ENCODE measurements at regions not wholly inside any gene's neighbourhood (a gene's known extent, or its start where the extent isn't known, plus 50 kb on each side); places are given as distances from the start of the nearest gene placed in this dataset.

DNA sequence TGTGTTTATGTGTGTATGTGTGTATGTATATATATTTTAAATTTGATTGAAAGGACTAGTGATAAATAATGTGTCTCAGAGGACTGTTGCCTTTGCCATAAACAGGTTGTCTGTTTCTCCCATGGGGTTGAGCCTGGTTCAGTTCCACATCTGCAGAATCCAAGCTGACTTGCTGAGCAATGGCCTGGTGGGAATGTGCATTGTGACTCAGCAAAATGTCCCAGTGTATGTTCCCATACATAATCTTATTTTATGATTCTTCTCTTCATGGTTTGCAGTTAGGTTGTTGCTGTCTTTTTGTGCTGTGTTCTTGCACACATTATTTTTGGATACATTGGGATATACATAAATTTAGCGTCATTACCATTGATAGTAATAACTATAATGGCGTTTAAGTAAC lies 115.6 kb upstream of the SLC24A3 start:
- Mint-ChIP-seq H3K9me3 (no peaks in the 10 kb centered on the region), H3K4me1 (no peaks in the 10 kb centered on the region), H3K36me3 (ENCODE audit: low read depth) (no peaks in the 10 kb centered on the region), H3K27ac (no peak overlapping the region), H3K27me3 (no peaks in the 10 kb centered on the region), H3K4me3 (no peak overlapping the region)
- TF ChIP-seq, protein P1, sequence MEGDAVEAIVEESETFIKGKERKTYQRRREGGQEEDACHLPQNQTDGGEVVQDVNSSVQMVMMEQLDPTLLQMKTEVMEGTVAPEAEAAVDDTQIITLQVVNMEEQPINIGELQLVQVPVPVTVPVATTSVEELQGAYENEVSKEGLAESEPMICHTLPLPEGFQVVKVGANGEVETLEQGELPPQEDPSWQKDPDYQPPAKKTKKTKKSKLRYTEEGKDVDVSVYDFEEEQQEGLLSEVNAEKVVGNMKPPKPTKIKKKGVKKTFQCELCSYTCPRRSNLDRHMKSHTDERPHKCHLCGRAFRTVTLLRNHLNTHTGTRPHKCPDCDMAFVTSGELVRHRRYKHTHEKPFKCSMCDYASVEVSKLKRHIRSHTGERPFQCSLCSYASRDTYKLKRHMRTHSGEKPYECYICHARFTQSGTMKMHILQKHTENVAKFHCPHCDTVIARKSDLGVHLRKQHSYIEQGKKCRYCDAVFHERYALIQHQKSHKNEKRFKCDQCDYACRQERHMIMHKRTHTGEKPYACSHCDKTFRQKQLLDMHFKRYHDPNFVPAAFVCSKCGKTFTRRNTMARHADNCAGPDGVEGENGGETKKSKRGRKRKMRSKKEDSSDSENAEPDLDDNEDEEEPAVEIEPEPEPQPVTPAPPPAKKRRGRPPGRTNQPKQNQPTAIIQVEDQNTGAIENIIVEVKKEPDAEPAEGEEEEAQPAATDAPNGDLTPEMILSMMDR (IDR thresholded peaks at IDR 0.05): no peak
- intact Hi-C loops (cut with micrococcal nuclease): no loop called here
- ChIA-PET CTCF (no interaction called here), POLR2A (no interaction called here)
- DNase-seq (no peak), ATAC-seq (ENCODE audit: low read depth) (no peak)

DNA sequence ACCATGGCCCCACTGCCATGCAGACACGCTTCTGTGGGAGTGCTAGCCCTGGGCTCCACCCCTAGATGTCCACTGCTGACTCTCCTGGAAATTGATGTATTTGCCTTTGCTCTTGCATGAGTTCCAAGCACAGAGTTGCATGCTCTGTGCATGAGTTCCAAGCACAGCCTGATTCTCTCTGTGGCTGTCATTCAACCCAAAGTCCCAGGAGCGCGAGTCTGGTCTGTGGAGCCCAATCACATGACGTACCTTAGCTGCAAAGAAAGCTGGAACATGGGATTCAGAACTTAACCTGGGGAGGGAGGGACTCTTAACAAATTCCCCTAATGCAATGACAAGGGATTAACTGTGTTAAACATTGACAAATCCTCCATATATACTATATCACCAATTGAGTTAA lies 114.3 kb upstream of the SLC24A3 start:
- no peak for DNase-seq
- no peak for ATAC-seq (ENCODE audit: low read depth)
- H3K27me3 Mint-ChIP-seq: no peaks in the 10 kb centered on the region
- H3K4me1 Mint-ChIP-seq: no peaks in the 10 kb centered on the region
- intact Hi-C loops (cut with micrococcal nuclease): no loop called here
- no peak overlapping the region for H3K27ac Mint-ChIP-seq
- TF ChIP-seq, protein P1 (IDR thresholded peaks at IDR 0.05): no peak
- peaks cover 2% of the 10 kb centered on the region for H3K9me3 Mint-ChIP-seq
- ChIA-PET POLR2A (no interaction called here), CTCF (no interaction called here)
- no peak overlapping the region for H3K4me3 Mint-ChIP-seq
- no peaks in the 10 kb centered on the region for H3K36me3 Mint-ChIP-seq (ENCODE audit: low read depth)

DNA sequence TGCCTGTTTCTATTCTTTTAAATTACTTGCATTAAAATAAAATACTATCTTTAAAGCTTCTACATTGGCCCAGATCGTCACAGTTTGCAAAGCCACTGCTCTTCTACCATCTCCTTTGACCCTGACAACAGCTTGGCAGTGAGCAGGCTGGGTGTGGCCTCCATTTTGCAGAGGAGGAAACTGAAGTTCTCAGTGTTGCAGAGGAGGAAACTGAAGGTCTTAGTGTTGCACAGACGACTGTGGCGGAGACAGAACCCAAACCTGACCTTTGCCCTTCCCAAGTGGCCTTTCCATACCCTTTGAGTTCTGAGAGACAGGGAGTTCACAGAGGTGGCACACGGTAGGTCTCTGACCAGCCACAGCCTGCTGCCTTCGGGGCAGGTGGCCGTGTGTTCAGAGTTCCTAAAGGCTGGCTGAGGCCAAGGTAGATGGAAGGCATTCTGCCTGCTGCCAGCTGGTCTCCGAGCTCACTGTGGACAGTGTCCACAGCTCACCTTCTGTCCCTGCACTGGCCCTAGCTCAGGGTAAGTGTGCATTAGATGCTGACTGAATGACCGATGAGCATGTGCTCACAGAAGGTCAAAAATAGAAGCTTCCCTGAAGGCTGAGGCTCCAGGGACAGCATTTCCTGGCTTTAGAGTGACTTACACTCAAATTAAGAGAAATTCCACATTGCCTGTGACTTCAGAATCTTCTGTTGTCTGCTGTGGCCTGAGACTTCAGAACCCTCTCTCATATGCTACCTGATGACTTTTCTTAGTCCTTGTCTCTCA lies 113.5 kb upstream of the SLC24A3 start:
- no peak for DNase-seq
- H3K9me3 Mint-ChIP-seq: peaks cover 2% of the 10 kb centered on the region
- ChIA-PET CTCF (no interaction called here), POLR2A (no interaction called here)
- H3K27me3 Mint-ChIP-seq: no peaks in the 10 kb centered on the region
- H3K27ac Mint-ChIP-seq: no peak overlapping the region
- intact Hi-C loops (cut with micrococcal nuclease): no loop called here
- no peak for ATAC-seq (ENCODE audit: low read depth)
- TF ChIP-seq, protein P1 (IDR thresholded peaks at IDR 0.05): no peak
- H3K36me3 Mint-ChIP-seq (ENCODE audit: low read depth): no peaks in the 10 kb centered on the region
- H3K4me3 Mint-ChIP-seq: no peak overlapping the region
- H3K4me1 Mint-ChIP-seq: no peaks in the 10 kb centered on the region

DNA sequence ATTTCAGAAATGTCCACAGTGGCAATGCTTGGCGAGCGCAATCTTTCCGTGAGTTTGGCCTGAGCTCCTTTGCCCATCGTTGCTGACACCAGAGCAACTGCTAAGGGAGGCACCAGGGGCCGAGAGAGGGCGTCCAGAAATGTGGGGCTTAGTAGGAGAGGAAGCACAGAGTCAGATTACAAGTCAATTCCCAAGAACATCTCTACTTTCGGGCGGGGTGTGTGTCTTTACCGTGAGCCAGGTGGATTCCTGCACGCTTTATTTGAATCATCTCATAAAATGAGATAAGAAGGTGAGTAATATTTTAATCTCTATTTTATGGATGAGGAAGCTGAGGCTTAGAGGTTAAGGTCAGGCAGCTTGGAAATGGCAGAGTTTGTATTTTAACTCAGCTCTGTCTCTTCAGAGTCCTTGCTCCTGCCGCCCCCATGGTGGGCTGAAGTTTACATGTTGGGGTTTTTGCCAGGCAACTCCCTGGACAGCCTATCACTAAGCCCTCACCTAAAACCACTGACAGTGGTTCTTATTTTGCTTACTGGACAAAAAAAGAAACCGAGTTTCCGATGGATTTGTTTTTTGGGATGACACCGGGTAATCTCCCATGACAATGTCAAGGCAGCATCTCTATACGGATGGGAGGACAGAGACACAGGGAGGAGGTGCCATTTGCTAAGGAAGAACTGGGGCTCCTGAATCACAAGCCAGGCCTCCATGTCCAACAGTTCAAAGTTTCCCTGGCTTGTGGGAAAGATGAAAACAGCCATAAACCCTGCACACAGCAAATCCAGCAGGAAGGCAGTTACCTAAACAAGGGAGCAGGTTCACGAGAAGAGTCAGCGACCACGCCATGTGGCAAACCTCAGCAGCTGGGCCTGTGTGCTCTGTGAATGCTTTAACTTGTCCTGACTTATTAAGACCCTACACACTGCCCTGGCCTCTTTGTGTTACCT lies 112.6 kb upstream of the SLC24A3 start:
- H3K27me3 Mint-ChIP-seq: peaks cover 1% of the 10 kb centered on the region
- ATAC-seq (ENCODE audit: low read depth): no peak
- ChIA-PET CTCF (no interaction called here), POLR2A (no interaction called here)
- no peaks in the 10 kb centered on the region for H3K36me3 Mint-ChIP-seq (ENCODE audit: low read depth)
- DNase-seq: no peak
- peaks cover 2% of the 10 kb centered on the region for H3K9me3 Mint-ChIP-seq
- intact Hi-C loops (cut with micrococcal nuclease): no loop called here
- no peak overlapping the region for H3K27ac Mint-ChIP-seq
- TF ChIP-seq, protein P1 (IDR thresholded peaks at IDR 0.05): no peak
- H3K4me1 Mint-ChIP-seq: no peaks in the 10 kb centered on the region
- no peak overlapping the region for H3K4me3 Mint-ChIP-seq

DNA sequence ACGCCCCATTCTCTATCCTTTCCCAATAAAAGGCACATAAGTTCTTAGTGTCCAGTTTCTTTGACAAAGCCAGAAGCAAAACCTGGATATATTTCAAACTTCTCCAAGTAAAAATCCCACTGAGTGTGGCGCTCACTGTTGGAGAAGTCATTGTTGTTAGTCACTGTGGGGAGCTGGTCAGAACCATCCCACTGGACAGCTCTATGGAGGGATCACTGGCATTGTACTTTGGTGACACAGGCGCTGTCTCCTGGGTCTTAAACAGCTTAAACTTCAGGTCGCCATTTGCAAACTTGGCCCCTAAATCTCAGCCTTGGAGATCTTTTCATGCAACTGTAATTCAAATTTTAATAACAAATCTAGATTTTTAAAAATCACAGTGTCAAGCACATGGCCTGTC lies 111.5 kb upstream of the SLC24A3 start:
- DNase-seq: no peak
- Mint-ChIP-seq H3K36me3 (ENCODE audit: low read depth) (no peaks in the 10 kb centered on the region), H3K27me3 (peaks cover 1% of the 10 kb centered on the region), H3K9me3 (peaks cover 2% of the 10 kb centered on the region), H3K4me3 (no peak overlapping the region), H3K27ac (no peak overlapping the region), H3K4me1 (no peaks in the 10 kb centered on the region)
- POLR2A ChIA-PET: no interaction called here
- CTCF ChIA-PET: no interaction called here
- no peak for ATAC-seq (ENCODE audit: low read depth)
- TF ChIP-seq, protein P1 (IDR thresholded peaks at IDR 0.05): no peak
- intact Hi-C loops (cut with micrococcal nuclease): no loop called here
